KOPT-K1 (cell line): ENCODE measurements at regions not wholly inside any gene's neighbourhood (a gene's known extent, or its start where the extent isn't known, plus 50 kb on each side); places are given as distances from the start of the nearest gene placed in this dataset.
"Not testable (repeated sequence)": the region's sequence is repeated elsewhere in the genome, so short reads cannot be mapped to it uniquely, and the experiment has no call there.

Experiments
- H3K27ac ChIP-seq: fragments of 200-600 bp; sonication (generic); 2 replicates; pipeline ENCODE4 v1.5.1; 2016; ENCODE audit warnings: antibody characterized with exemption, mild to moderate bottlenecking, low read depth, low read length; ENCODE audit not compliant: poor library complexity, severe bottlenecking
- H3K36me3 ChIP-seq: fragments of 200-600 bp; sonication (generic); 2 replicates; pipeline ENCODE4 v1.5.1; 2017; ENCODE audit warnings: antibody characterized with exemption, mild to moderate bottlenecking, low read length, moderate library complexity; ENCODE audit not compliant: insufficient read depth
- H3K9me3 ChIP-seq: fragments of 200-600 bp; sonication (generic); 2 replicates; pipeline ENCODE4 v1.5.1; 2017; ENCODE audit warnings: antibody characterized with exemption, low read length, mild to moderate bottlenecking; ENCODE audit not compliant: insufficient read depth, poor library complexity, severe bottlenecking

- Histone ChIP-seq H3K27ac (no peak overlapping the region), H3K36me3 (no peaks in the 10 kb centered on the region), H3K9me3 (no peaks in the 10 kb centered on the region)
Measured at GRCh38 chr18:11392292-11392691, 217.1 kb upstream of the SLC35G4 start.

- H3K27ac ChIP-seq: no peak overlapping the region
- H3K36me3 ChIP-seq: no peaks in the 10 kb centered on the region
- H3K9me3 ChIP-seq: no peaks in the 10 kb centered on the region
Measured at GRCh38 chr18:11391661-11392060, 217.7 kb upstream of the SLC35G4 start.

- no peaks in the 10 kb centered on the region for H3K36me3 ChIP-seq
- no peak overlapping the region for H3K27ac ChIP-seq
- no peaks in the 10 kb centered on the region for H3K9me3 ChIP-seq
Measured at GRCh38 chr18:11388755-11389680, 220.4 kb upstream of the SLC35G4 start.

DNA sequence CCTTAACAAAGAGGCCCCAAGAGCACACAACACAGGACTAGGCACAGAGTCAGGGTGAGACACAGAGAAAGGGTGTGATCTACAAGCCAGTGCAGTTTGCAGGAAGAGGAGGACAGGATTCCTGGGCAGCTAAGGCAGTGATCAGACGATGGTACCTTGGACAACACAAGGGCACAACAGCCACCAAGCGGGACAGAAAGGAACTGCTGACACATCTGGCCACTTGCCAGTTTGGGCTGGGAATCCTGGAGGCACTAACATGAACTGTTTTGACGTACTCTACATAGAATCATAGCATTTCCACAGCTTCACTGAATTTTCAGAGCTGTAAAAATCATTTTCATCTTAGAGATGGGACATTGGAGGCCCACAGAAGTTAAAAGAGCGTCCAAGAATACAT, 221.5 kb upstream of the SLC35G4 start:
- Histone ChIP-seq H3K9me3 (no peaks in the 10 kb centered on the region), H3K27ac (no peak overlapping the region), H3K36me3 (no peaks in the 10 kb centered on the region)

- no peaks in the 10 kb centered on the region for H3K9me3 ChIP-seq
- H3K36me3 ChIP-seq: no peaks in the 10 kb centered on the region
- no peak overlapping the region for H3K27ac ChIP-seq
Measured at GRCh38 chr18:11383381-11383780, 226.0 kb upstream of the SLC35G4 start.

GRCh38 chr18:11380968-11381367, 228.4 kb upstream of the SLC35G4 start:
- Histone ChIP-seq H3K36me3 (no peaks in the 10 kb centered on the region), H3K9me3 (no peaks in the 10 kb centered on the region), H3K27ac (no peak overlapping the region)

DNA sequence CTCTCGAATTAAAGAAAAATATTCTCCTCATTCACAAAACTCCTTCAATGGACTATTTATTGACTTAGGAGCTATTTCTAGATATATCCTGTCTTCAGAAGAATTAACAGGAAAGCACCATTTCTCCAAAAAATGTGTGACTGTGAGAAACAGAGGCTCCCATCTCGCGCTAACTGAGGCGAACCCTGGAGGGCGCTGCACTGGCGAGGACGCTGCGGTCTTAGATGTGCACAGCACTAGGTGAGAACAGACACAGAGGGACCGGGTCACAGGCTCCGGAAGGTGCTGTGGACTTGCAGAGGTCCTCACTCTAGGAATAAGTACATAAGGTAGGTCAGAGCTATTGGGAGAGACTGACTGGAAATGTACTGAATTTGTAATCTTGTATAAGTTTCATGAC, 229.7 kb upstream of the SLC35G4 start:
- H3K27ac ChIP-seq: no peak overlapping the region
- no peaks in the 10 kb centered on the region for H3K36me3 ChIP-seq
- no peaks in the 10 kb centered on the region for H3K9me3 ChIP-seq

DNA sequence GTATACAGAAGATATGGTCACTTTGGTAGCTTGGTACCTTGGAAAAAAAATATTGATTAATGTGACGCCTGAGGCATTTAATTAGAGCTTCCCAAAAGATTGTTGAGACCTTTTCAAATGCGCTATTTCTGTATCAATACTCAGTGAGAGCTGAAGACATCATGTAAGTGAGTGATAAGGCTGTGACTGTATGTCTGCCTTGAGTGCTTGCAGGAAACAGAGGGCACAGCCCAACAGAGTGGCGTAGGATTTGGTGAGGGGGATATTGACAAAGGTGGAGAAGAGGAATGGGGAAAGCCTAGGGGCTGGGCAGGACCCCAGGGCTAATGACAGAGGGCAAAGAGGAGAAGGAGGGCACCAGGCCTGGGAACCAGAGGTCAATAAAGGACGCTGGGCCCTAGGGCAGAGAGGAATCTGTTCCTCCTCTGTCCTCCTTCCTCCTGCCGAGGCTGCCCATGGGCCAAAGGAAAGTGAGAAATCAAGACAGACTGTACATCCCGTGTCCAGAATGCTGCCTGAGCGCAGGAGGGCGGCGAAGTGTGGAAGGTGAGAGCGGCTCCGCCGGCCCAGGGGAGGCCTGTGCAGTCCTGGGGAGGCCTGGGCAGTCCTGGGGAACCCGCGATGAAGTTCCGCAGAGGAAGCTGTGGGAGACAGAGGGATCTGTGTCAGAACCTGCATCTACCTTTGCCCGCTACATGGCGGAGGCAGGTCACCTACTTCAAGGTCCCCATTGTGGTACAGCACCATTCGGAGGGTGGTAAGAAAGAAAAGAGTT, 228.6 kb upstream of the PIEZO2 start:
- Histone ChIP-seq H3K36me3 (no peaks in the 10 kb centered on the region), H3K27ac (no peak overlapping the region), H3K9me3 (no peaks in the 10 kb centered on the region)

- Histone ChIP-seq H3K36me3 (no peaks in the 10 kb centered on the region), H3K9me3 (no peaks in the 10 kb centered on the region), H3K27ac (no peak overlapping the region)
Measured at GRCh38 chr18:11372163-11372562, 222.8 kb upstream of the PIEZO2 start.

DNA sequence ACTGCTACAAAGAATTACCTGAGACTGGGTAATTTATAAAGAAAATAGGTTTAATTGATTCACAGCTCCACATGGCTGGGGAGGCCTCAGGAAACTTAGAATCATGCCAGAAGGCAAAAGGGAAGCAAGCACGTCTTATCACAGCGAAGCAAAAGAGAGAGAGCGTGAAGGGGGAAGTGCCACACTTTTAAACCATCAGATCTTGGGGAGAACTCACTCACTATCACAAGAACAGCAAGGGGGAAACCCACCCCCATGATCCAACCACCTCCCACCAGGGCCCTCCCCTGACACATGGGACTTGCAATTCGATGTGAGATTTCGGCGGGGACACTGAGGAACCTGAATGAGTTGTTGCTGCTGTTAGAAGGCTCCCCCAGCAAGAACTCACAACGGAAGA, 220.2 kb upstream of the PIEZO2 start:
- Histone ChIP-seq H3K27ac (no peak overlapping the region), H3K36me3 (no peaks in the 10 kb centered on the region), H3K9me3 (no peaks in the 10 kb centered on the region)

DNA sequence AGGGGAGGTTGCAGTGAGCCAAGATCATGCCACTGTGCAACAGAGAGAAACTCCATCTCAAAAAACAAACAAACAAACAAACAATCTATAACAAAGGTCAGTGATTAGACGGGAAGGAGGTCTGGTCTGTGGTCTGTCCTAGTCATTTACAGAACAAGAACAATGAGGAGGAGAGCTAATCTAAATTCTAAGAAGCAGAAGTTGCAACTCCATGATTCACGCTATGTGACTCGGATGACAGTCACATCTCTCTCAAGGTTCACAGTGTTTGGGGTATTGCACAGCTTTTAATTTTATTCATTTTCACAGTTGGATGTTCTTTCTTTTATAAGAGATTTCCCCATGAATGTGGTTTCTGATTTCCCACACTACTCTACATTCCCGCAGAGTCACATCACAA, 218.7 kb upstream of the PIEZO2 start:
- H3K9me3 ChIP-seq: no peaks in the 10 kb centered on the region
- no peaks in the 10 kb centered on the region for H3K36me3 ChIP-seq
- H3K27ac ChIP-seq: no peak overlapping the region

GRCh38 chr18:11367351-11367750, 218.0 kb upstream of the PIEZO2 start:
- Histone ChIP-seq H3K27ac (no peak overlapping the region), H3K36me3 (no peaks in the 10 kb centered on the region), H3K9me3 (no peaks in the 10 kb centered on the region)

- no peak overlapping the region for H3K27ac ChIP-seq
- no peaks in the 10 kb centered on the region for H3K9me3 ChIP-seq
- H3K36me3 ChIP-seq: no peaks in the 10 kb centered on the region
Measured at GRCh38 chr18:11366410-11366809, 217.0 kb upstream of the PIEZO2 start.

GRCh38 chr18:11362856-11363255, 213.5 kb upstream of the PIEZO2 start:
- H3K36me3 ChIP-seq: no peaks in the 10 kb centered on the region
- H3K27ac ChIP-seq: no peak overlapping the region
- H3K9me3 ChIP-seq: no peaks in the 10 kb centered on the region

DNA sequence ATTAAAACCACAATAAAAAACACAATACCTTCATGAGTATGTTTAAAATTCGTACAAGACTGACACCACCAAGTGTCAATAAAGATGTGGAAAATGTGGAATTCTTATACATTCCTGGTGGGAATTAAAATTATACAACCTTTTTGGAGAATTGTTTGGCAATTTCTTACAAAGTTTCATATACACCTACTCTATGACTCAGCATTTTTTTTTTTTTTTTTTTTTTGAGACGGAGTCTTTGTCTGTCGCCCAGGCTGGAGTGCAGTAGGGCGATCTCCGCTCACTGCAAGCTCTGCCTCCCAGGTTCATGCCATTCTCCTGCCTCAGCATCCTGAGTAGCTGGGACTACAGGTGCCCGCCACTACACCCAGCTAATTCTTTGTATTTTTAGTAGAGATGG, 212.5 kb upstream of the PIEZO2 start:
- H3K36me3 ChIP-seq, H3K9me3 ChIP-seq, H3K27ac ChIP-seq: not testable (repeated sequence)
